ENCODE measurements at regions not wholly inside any gene's neighbourhood (a gene's known extent, or its start where the extent isn't known, plus 50 kb on each side); places are given as distances from the start of the nearest gene placed in this dataset.

GRCh38 chr2:15790326-15790725 is 150.0 kb upstream of the MYCN start:
- TF ChIP-seq CTCF (conservative IDR thresholded peaks at IDR 0.05; ENCODE audit: low read depth in 2 of 2) (no peak), EZH2phosphoT487 (IDR thresholded peaks at IDR 0.05; ENCODE audit: unreplicated experiment) (no peak)

Data from GM23338 (cell line).